ENCODE measurements at regions not wholly inside any gene's neighbourhood (a gene's known extent, or its start where the extent isn't known, plus 50 kb on each side); places are given as distances from the start of the nearest gene placed in this dataset.
"Not testable (repeated sequence)": the region's sequence is repeated elsewhere in the genome, so short reads cannot be mapped to it uniquely, and the experiment has no call there.

GRCh38 chr9:26685818-26686217, 206.8 kb downstream of the CAAP1 start:
- Histone ChIP-seq H3K9ac (ENCODE audit: low read length) (no peak overlapping the region), H3K27ac (ENCODE audit: low read depth, low read length) (no peak overlapping the region), H3K4me1 (ENCODE audit: insufficient read depth, low read length) (no peaks in the 10 kb centered on the region), H3K4me3 (ENCODE audit: low read depth in 1 of 2, low read length in 2 of 2) (no peak overlapping the region), H3K9me3 (ENCODE audit: low read length) (no peaks in the 10 kb centered on the region), H3K27me3 (ENCODE audit: control insufficient read depth in 1 of 2, insufficient read depth in 2 of 2, low read length in 2 of 2) (no peaks in the 10 kb centered on the region), H3K36me3 (ENCODE audit: insufficient read depth, low read length) (no peaks in the 10 kb centered on the region)

GRCh38 chr9:26684029-26684428, 208.6 kb downstream of the CAAP1 start:
- H3K4me1 ChIP-seq (ENCODE audit: insufficient read depth, low read length): no peaks in the 10 kb centered on the region
- no peak overlapping the region for H3K27ac ChIP-seq (ENCODE audit: low read depth, low read length)
- no peaks in the 10 kb centered on the region for H3K36me3 ChIP-seq (ENCODE audit: insufficient read depth, low read length)
- H3K9ac ChIP-seq (ENCODE audit: low read length): no peak overlapping the region
- H3K9me3 ChIP-seq (ENCODE audit: low read length): no peaks in the 10 kb centered on the region
- no peaks in the 10 kb centered on the region for H3K27me3 ChIP-seq (ENCODE audit: control insufficient read depth in 1 of 2, insufficient read depth in 2 of 2, low read length in 2 of 2)
- no peak overlapping the region for H3K4me3 ChIP-seq (ENCODE audit: low read depth in 1 of 2, low read length in 2 of 2)

GRCh38 chr9:26682796-26683496, 209.7 kb downstream of the CAAP1 start:
- Histone ChIP-seq H3K4me3 (ENCODE audit: low read depth in 1 of 2, low read length in 2 of 2) (no peak overlapping the region), H3K36me3 (ENCODE audit: insufficient read depth, low read length) (no peaks in the 10 kb centered on the region), H3K9me3 (ENCODE audit: low read length) (no peaks in the 10 kb centered on the region), H3K27ac (ENCODE audit: low read depth, low read length) (no peak overlapping the region), H3K4me1 (ENCODE audit: insufficient read depth, low read length) (no peaks in the 10 kb centered on the region), H3K9ac (ENCODE audit: low read length) (no peak overlapping the region), H3K27me3 (ENCODE audit: control insufficient read depth in 1 of 2, insufficient read depth in 2 of 2, low read length in 2 of 2) (no peaks in the 10 kb centered on the region)

- Histone ChIP-seq H3K36me3 (ENCODE audit: insufficient read depth, low read length) (no peaks in the 10 kb centered on the region), H3K27ac (ENCODE audit: low read depth, low read length) (no peak overlapping the region)
Observed at GRCh38 chr9:26682041-26682440, 210.6 kb downstream of the CAAP1 start.

GRCh38 chr9:26677965-26678706, 214.5 kb downstream of the CAAP1 start:
- no peak overlapping the region for H3K4me3 ChIP-seq (ENCODE audit: low read depth in 1 of 2, low read length in 2 of 2)
- H3K36me3 ChIP-seq (ENCODE audit: insufficient read depth, low read length): no peaks in the 10 kb centered on the region
- H3K27me3 ChIP-seq (ENCODE audit: control insufficient read depth in 1 of 2, insufficient read depth in 2 of 2, low read length in 2 of 2): no peaks in the 10 kb centered on the region
- H3K27ac ChIP-seq (ENCODE audit: low read depth, low read length): no peak overlapping the region
- no peaks in the 10 kb centered on the region for H3K9me3 ChIP-seq (ENCODE audit: low read length)
- no peak overlapping the region for H3K9ac ChIP-seq (ENCODE audit: low read length)
- H3K4me1 ChIP-seq (ENCODE audit: insufficient read depth, low read length): no peaks in the 10 kb centered on the region

More at GRCh38 chr9:26682041-26682440, 210.6 kb downstream of the CAAP1 start:
- Histone ChIP-seq H3K27me3 (ENCODE audit: control insufficient read depth in 1 of 2, insufficient read depth in 2 of 2, low read length in 2 of 2) (no peaks in the 10 kb centered on the region), H3K4me3 (ENCODE audit: low read depth in 1 of 2, low read length in 2 of 2) (no peak overlapping the region), H3K4me1 (ENCODE audit: insufficient read depth, low read length) (no peaks in the 10 kb centered on the region), H3K9ac (ENCODE audit: low read length) (no peak overlapping the region), H3K9me3 (ENCODE audit: low read length) (no peaks in the 10 kb centered on the region)

GRCh38 chr9:26675035-26675434, 217.6 kb downstream of the CAAP1 start:
- H3K27ac ChIP-seq (ENCODE audit: low read depth, low read length): no peak overlapping the region
- no peaks in the 10 kb centered on the region for H3K27me3 ChIP-seq (ENCODE audit: control insufficient read depth in 1 of 2, insufficient read depth in 2 of 2, low read length in 2 of 2)
- no peaks in the 10 kb centered on the region for H3K4me1 ChIP-seq (ENCODE audit: insufficient read depth, low read length)
- H3K9ac ChIP-seq (ENCODE audit: low read length): no peak overlapping the region
- H3K9me3 ChIP-seq (ENCODE audit: low read length): no peaks in the 10 kb centered on the region
- no peaks in the 10 kb centered on the region for H3K36me3 ChIP-seq (ENCODE audit: insufficient read depth, low read length)
- H3K4me3 ChIP-seq (ENCODE audit: low read depth in 1 of 2, low read length in 2 of 2): no peak overlapping the region

GRCh38 chr9:26673261-26673660, 219.3 kb downstream of the CAAP1 start:
- H3K9me3 ChIP-seq (ENCODE audit: low read length): no peaks in the 10 kb centered on the region
- no peaks in the 10 kb centered on the region for H3K4me1 ChIP-seq (ENCODE audit: insufficient read depth, low read length)
- no peak overlapping the region for H3K27ac ChIP-seq (ENCODE audit: low read depth, low read length)
- H3K4me3 ChIP-seq (ENCODE audit: low read depth in 1 of 2, low read length in 2 of 2): no peak overlapping the region
- H3K9ac ChIP-seq (ENCODE audit: low read length): no peak overlapping the region
- H3K27me3 ChIP-seq (ENCODE audit: control insufficient read depth in 1 of 2, insufficient read depth in 2 of 2, low read length in 2 of 2): no peaks in the 10 kb centered on the region
- no peaks in the 10 kb centered on the region for H3K36me3 ChIP-seq (ENCODE audit: insufficient read depth, low read length)

- no peaks in the 10 kb centered on the region for H3K36me3 ChIP-seq (ENCODE audit: insufficient read depth, low read length)
- H3K4me3 ChIP-seq (ENCODE audit: low read depth in 1 of 2, low read length in 2 of 2): no peak overlapping the region
- H3K9ac ChIP-seq (ENCODE audit: low read length): no peak overlapping the region
- H3K27ac ChIP-seq (ENCODE audit: low read depth, low read length): no peak overlapping the region
- H3K27me3 ChIP-seq (ENCODE audit: control insufficient read depth in 1 of 2, insufficient read depth in 2 of 2, low read length in 2 of 2): no peaks in the 10 kb centered on the region
- H3K9me3 ChIP-seq (ENCODE audit: low read length): no peaks in the 10 kb centered on the region
- no peaks in the 10 kb centered on the region for H3K4me1 ChIP-seq (ENCODE audit: insufficient read depth, low read length)
Observed at GRCh38 chr9:26669701-26670670, 222.6 kb downstream of the CAAP1 start.

GRCh38 chr9:26667882-26668281, 224.7 kb downstream of the CAAP1 start:
- Histone ChIP-seq H3K27ac (ENCODE audit: low read depth, low read length) (no peak overlapping the region), H3K27me3 (ENCODE audit: control insufficient read depth in 1 of 2, insufficient read depth in 2 of 2, low read length in 2 of 2) (no peaks in the 10 kb centered on the region), H3K4me3 (ENCODE audit: low read depth in 1 of 2, low read length in 2 of 2) (no peak overlapping the region), H3K4me1 (ENCODE audit: insufficient read depth, low read length) (no peaks in the 10 kb centered on the region), H3K9ac (ENCODE audit: low read length) (no peak overlapping the region), H3K36me3 (ENCODE audit: insufficient read depth, low read length) (no peaks in the 10 kb centered on the region), H3K9me3 (ENCODE audit: low read length) (no peaks in the 10 kb centered on the region)

GRCh38 chr9:26665666-26666065, 226.9 kb downstream of the CAAP1 start:
- H3K36me3 ChIP-seq (ENCODE audit: insufficient read depth, low read length): no peaks in the 10 kb centered on the region
- no peaks in the 10 kb centered on the region for H3K27me3 ChIP-seq (ENCODE audit: control insufficient read depth in 1 of 2, insufficient read depth in 2 of 2, low read length in 2 of 2)
- no peaks in the 10 kb centered on the region for H3K4me1 ChIP-seq (ENCODE audit: insufficient read depth, low read length)
- H3K9ac ChIP-seq (ENCODE audit: low read length): no peak overlapping the region
- no peak overlapping the region for H3K27ac ChIP-seq (ENCODE audit: low read depth, low read length)
- no peak overlapping the region for H3K4me3 ChIP-seq (ENCODE audit: low read depth in 1 of 2, low read length in 2 of 2)
- H3K9me3 ChIP-seq (ENCODE audit: low read length): no peaks in the 10 kb centered on the region

GRCh38 chr9:26664087-26664773, 228.4 kb downstream of the CAAP1 start:
- not testable (repeated sequence) for H3K9me3 ChIP-seq (ENCODE audit: low read length); H3K4me3 ChIP-seq (ENCODE audit: low read depth in 1 of 2, low read length in 2 of 2); H3K9ac ChIP-seq (ENCODE audit: low read length); H3K36me3 ChIP-seq (ENCODE audit: insufficient read depth, low read length); H3K27me3 ChIP-seq (ENCODE audit: control insufficient read depth in 1 of 2, insufficient read depth in 2 of 2, low read length in 2 of 2); H3K4me1 ChIP-seq (ENCODE audit: insufficient read depth, low read length); H3K27ac ChIP-seq (ENCODE audit: low read depth, low read length)
